ENCODE measurements at regions not wholly inside any gene's neighbourhood (a gene's known extent, or its start where the extent isn't known, plus 50 kb on each side); places are given as distances from the start of the nearest gene placed in this dataset.
"Not testable (repeated sequence)": the region's sequence is repeated elsewhere in the genome, so short reads cannot be mapped to it uniquely, and the experiment has no call there.

- FAIRE-seq: no peak
- no peak for TF ChIP-seq POLR2A (IDR thresholded peaks at IDR 0.05; ENCODE audit: low read depth, low read length)
- no peak for DNase-seq (ENCODE audit: insufficient read length, low spot score)
Measured at GRCh38 chr2:185255566-185255965, 483.0 kb upstream of the FSIP2 start.

DNA sequence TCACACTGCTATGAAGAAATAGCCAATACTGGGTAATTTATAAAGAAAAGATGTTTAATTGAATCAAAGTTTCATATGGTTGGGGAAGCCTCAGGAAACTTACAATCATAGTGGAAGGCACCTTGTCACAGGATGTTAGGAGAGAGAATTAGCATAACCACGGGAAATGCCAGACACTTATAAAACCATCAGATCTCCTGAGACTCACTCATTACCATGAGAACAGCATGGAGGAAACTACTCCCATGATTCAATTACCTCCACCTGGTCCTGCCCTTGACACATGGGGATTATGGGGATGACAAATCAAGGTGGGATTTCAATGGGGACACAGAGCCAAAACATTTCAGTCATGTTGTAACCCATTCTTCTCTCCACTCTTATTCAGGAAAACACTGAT, 472.9 kb upstream of the FSIP2 start:
- TF ChIP-seq POLR2A (IDR thresholded peaks at IDR 0.05; ENCODE audit: low read depth, low read length): no peak
- FAIRE-seq (no peak), DNase-seq (ENCODE audit: insufficient read length, low spot score) (no peak)

GRCh38 chr2:185268651-185269050, 470.0 kb upstream of the FSIP2 start:
- DNase-seq (ENCODE audit: insufficient read length, low spot score) (no peak), FAIRE-seq (no peak)
- TF ChIP-seq POLR2A (IDR thresholded peaks at IDR 0.05; ENCODE audit: low read depth, low read length): no peak

DNA sequence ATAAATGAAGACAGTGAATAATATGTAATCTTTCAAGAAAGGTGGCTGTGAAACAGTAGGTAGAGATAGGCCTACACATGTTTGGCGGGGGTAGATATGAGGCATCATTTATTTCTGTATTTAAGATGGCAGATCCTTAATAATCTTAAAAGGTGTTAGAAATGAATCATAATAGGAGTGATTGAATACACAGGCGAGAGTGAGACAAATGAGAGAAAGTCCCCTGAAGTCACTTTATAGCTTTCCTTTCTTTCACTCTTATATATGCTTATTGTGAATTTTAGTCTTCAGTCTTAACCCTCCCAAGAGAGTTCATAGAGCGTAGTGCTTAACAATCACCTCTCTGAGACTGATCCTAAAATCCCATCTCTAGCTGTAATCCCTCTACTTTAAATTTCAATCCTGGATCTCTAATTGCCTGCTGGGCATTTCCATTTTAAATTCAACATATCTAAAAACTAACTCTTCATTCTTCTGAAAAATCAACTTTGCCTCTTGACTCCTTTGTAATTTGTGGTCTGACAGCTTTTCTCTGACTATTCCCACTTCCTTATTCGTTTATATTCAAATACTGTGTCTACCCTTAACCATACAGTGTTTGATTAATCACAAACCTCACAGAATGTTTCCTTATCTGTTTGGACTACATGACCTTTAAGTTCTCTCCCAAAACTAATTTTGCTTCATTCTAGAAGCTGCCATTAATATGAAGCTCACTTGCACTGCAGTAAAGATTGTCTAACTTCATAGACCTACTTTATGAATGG, 463.7 kb upstream of the FSIP2 start:
- FAIRE-seq: no peak
- TF ChIP-seq POLR2A (IDR thresholded peaks at IDR 0.05; ENCODE audit: low read depth, low read length): no peak
- no peak for DNase-seq (ENCODE audit: insufficient read length, low spot score)

DNA sequence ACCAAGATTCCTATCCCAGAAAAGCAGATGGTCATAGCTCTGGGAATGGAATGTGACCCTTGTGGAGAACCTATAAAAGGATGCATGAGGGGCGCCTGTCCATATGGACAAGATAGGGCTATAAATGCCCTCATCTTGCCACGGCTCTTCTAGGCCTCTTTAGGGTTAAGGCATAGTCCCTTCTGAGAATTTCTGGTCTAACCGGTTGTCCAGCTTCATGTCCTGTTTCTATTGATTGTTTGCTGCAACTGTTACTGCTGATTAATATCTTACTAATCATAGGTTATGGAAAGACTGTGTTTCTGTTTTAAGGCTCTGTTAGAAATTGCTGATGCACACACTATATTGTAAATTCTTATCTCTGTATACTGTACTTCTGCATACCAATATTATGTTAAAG, 462.6 kb upstream of the FSIP2 start:
- not testable (repeated sequence) for DNase-seq (ENCODE audit: insufficient read length, low spot score); FAIRE-seq

- no peak for TF ChIP-seq POLR2A (IDR thresholded peaks at IDR 0.05; ENCODE audit: low read depth, low read length)
- no peak for FAIRE-seq
Measured at GRCh38 chr2:185278761-185279160, 459.8 kb upstream of the FSIP2 start.

GRCh38 chr2:185279999-185280398, 458.6 kb upstream of the FSIP2 start:
- FAIRE-seq (peak; percentile 66), DNase-seq (ENCODE audit: insufficient read length, low spot score) (no peak)
- no peak for TF ChIP-seq POLR2A (IDR thresholded peaks at IDR 0.05; ENCODE audit: low read depth, low read length)

More at GRCh38 chr2:185278761-185279160, 459.8 kb upstream of the FSIP2 start:
- no peak for DNase-seq (ENCODE audit: insufficient read length, low spot score)

DNA sequence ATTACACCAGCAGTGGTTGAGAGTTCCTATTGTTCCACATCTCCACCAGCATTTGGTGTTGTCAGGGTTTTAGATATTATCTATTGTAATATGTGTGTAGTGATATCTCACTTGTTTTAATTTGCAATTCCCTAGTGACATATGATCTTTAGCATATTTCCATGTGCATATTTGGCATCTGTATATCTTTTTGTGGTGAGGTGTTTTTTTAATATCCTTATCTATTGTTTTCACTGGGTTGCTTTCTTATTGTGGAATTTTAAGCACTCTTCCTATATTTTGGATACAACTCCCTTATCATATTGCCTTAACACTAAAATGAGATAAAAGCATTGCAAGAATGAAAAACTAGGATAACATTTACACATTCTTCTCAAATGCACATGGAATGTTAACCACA, 453.9 kb upstream of the FSIP2 start:
- no peak for DNase-seq (ENCODE audit: insufficient read length, low spot score)
- TF ChIP-seq POLR2A (IDR thresholded peaks at IDR 0.05; ENCODE audit: low read depth, low read length): no peak
- no peak for FAIRE-seq

DNA sequence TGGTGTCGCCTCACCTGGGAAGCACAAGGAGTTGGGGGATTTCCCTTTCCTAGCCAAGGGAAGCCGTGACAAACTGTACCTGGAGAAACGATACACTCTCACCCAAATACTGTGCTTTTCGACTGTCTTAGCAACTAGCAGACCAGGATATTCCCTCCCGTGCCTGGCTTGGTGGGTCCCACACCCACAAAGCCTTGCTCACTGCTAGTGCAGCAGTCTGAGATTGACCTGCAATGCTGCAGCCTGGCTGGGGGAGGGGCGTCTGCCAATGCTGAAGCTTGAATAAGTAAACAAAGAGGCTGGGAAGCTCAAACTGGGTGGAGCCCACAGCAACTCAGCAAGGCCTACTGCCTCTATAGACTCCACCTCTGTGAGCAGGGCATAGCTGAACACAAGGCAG, 448.6 kb upstream of the FSIP2 start:
- not testable (repeated sequence) for DNase-seq (ENCODE audit: insufficient read length, low spot score); FAIRE-seq

DNA sequence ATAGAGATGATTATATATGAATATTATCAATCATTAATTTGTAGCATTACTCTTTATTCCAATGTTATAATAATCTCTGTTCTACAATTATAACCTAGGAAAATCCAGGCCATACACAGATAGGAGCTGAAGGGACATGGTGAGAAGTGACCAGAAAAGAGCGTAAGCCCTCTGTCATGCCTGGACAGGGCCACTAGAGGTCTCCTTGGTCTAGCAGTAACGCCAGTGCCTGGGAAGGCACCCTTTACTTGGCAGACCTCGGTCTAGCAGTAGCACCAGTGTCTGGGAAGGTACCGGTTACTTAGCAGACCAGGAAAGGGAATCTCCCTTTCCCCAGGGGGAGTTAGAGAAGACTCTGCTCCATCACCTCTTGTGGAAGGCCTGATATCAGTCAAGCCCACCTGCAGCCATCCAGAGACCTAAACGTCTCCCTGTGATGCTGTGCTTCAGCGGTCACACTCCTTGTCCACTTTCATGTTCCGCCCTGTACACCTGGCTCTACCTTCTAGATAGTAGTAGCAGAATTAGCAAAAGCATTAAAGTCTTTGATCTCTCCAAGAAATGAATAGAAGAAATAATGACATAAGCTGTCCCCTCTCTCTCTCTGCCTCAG, 447.5 kb upstream of the FSIP2 start:
- DNase-seq (ENCODE audit: insufficient read length, low spot score) (no peak), FAIRE-seq (peak; percentile 66)
- no peak for TF ChIP-seq POLR2A (IDR thresholded peaks at IDR 0.05; ENCODE audit: low read depth, low read length)

- FAIRE-seq: no peak
Measured at GRCh38 chr2:185299867-185300266, 438.7 kb upstream of the FSIP2 start.

DNA sequence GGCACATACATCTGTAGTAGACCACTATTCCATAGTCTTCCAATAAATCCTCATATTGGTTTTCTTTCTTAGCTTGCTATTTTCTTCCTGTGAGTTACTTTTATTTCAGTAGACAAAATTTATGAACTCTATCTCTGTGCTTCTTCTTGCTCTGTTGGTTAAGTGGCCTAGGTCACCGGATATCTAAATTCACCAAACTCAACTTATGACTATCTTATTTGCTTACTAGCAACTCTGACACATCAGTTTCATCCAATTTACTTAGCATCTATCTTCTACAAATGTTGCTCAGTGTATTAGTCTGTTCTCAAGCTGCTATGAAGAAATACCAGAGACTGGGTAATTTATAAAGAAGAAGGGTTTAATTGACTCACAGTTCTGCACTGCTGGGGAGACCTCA, 432.5 kb upstream of the FSIP2 start:
- FAIRE-seq (no peak), DNase-seq (ENCODE audit: insufficient read length, low spot score) (no peak)
- TF ChIP-seq POLR2A (IDR thresholded peaks at IDR 0.05; ENCODE audit: low read depth, low read length): no peak

More at GRCh38 chr2:185299867-185300266, 438.7 kb upstream of the FSIP2 start:
- no peak for DNase-seq (ENCODE audit: insufficient read length, low spot score)
- no peak for TF ChIP-seq POLR2A (IDR thresholded peaks at IDR 0.05; ENCODE audit: low read depth, low read length)

GRCh38 chr2:185316383-185316782, 422.2 kb upstream of the FSIP2 start:
- DNase-seq (ENCODE audit: insufficient read length, low spot score): no peak
- no peak for TF ChIP-seq POLR2A (IDR thresholded peaks at IDR 0.05; ENCODE audit: low read depth, low read length)
- no peak for FAIRE-seq

DNA sequence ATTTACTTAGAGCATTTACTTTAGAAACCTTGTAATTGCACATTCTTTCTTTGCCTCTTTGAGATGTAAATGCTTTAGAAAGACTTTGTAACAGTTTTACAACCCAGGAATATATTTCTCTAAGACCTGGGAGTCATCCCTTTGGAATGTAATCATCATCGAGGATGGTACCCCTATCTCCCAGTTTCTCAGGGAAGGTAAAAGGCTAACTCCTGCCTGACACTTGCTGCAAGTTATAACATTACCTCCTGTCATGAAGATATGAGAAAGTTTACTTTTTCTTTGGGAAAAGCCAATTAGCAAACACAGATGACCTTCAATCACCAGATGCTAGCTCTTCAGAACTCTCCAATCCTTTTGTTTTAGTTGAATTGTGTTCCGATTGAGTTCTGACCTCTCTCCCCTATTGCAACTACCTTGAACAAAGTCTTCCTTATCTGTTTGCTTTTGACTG, 420.3 kb upstream of the FSIP2 start:
- DNase-seq (ENCODE audit: insufficient read length, low spot score) (no peak), FAIRE-seq (no peak)
- TF ChIP-seq POLR2A (IDR thresholded peaks at IDR 0.05; ENCODE audit: low read depth, low read length): no peak

GRCh38 chr2:185335879-185336278, 402.7 kb upstream of the FSIP2 start:
- TF ChIP-seq POLR2A (IDR thresholded peaks at IDR 0.05; ENCODE audit: low read depth, low read length): no peak
- no peak for FAIRE-seq
- DNase-seq (ENCODE audit: insufficient read length, low spot score): no peak
